ENCODE measurements at regions not wholly inside any gene's neighbourhood (a gene's known extent, or its start where the extent isn't known, plus 50 kb on each side); places are given as distances from the start of the nearest gene placed in this dataset.

- TF ChIP-seq NR1H2 (CRISPR knock-in tag; IDR thresholded peaks at IDR 0.05): no peak
- no peak for TF ChIP-seq ZNF512 (CRISPR knock-in tag; IDR thresholded peaks at IDR 0.05; ENCODE audit: borderline replicate concordance)
- TF ChIP-seq HMGA2 (CRISPR knock-in tag; IDR thresholded peaks at IDR 0.05): no peak
- POLR2A ChIA-PET: no interaction called here
- H3K9me3 Mint-ChIP-seq: peaks cover 83% of the 10 kb centered on the region
- no peaks in the 10 kb centered on the region for H3K4me1 Mint-ChIP-seq
- CTCF ChIA-PET: no interaction called here
- H3K36me3 Mint-ChIP-seq: peaks cover 78% of the 10 kb centered on the region
- H3K4me3 Mint-ChIP-seq: no peak overlapping the region
- no peak overlapping the region for H3K27ac Mint-ChIP-seq
- ATAC-seq (no peak), DNase-seq (ENCODE audit: low spot score) (no peak)
- H3K27me3 Mint-ChIP-seq (ENCODE audit: low read depth): peaks cover 13% of the 10 kb centered on the region
Observed at GRCh38 chr12:126557659-126558058, 1492.4 kb downstream of the AACS start.

- Mint-ChIP-seq H3K36me3 (peaks cover 82% of the 10 kb centered on the region), H3K9me3 (peaks cover 87% of the 10 kb centered on the region), H3K4me3 (no peak overlapping the region), H3K27me3 (ENCODE audit: low read depth) (peaks cover 13% of the 10 kb centered on the region), H3K4me1 (no peaks in the 10 kb centered on the region), H3K27ac (no peak overlapping the region)
- TF ChIP-seq SP1 (CRISPR knock-in tag; conservative IDR thresholded peaks at IDR 0.05) (no peak), CREB1 (CRISPR knock-in tag; IDR thresholded peaks at IDR 0.05) (no peak), EMX1 (CRISPR knock-in tag; IDR thresholded peaks at IDR 0.05) (no peak), CREM (CRISPR knock-in tag; IDR thresholded peaks at IDR 0.05) (no peak), ZBTB21 (CRISPR knock-in tag; IDR thresholded peaks at IDR 0.05; ENCODE audit: borderline replicate concordance) (no peak), IRF1 (CRISPR knock-in tag; IDR thresholded peaks at IDR 0.05) (no peak), MYBL2 (CRISPR knock-in tag; IDR thresholded peaks at IDR 0.05) (no peak), CTCF (IDR thresholded peaks at IDR 0.05) (no peak), ZNF425 (CRISPR knock-in tag; conservative IDR thresholded peaks at IDR 0.05) (no peak), CDX4 (CRISPR knock-in tag; IDR thresholded peaks at IDR 0.05; ENCODE audit: borderline replicate concordance) (no peak), GTF2I (CRISPR knock-in tag; conservative IDR thresholded peaks at IDR 0.05) (no peak), NR3C1 (CRISPR knock-in tag; conservative IDR thresholded peaks at IDR 0.05; ENCODE audit: low read depth) (no peak), MLX (CRISPR knock-in tag; IDR thresholded peaks at IDR 0.05) (no peak), ZNF416 (CRISPR knock-in tag; IDR thresholded peaks at IDR 0.05) (no peak), ZNF138 (CRISPR knock-in tag; conservative IDR thresholded peaks at IDR 0.05) (no peak), NFYB (CRISPR knock-in tag; conservative IDR thresholded peaks at IDR 0.05; ENCODE audit: low read depth) (no peak)
- ChIA-PET POLR2A (no interaction called here), CTCF (no interaction called here)
- no peak for DNase-seq (ENCODE audit: low spot score)
- ATAC-seq: no peak
Observed at GRCh38 chr12:126558219-126558618, 1493.0 kb downstream of the AACS start.
